Mucosa of descending colon (tissue), 3 donors: ENCODE measurements at regions not wholly inside any gene's neighbourhood (a gene's known extent, or its start where the extent isn't known, plus 50 kb on each side); places are given as distances from the start of the nearest gene placed in this dataset.

Experiments used
- ATAC-seq: fragments of 200-7000 bp; cut with Tn5 transposase; one replicate; pipeline ENCODE4 v1.9.1; 2020; ENCODE audit warnings: mild to moderate bottlenecking, moderate library complexity
- DNase-seq, 3 donors: peaks; one replicate each; pipeline ENCODE4 v3.0.0-alpha.2; 2020
- H3K36me3 ChIP-seq: fragments of 200-600 bp; one replicate; pipeline ENCODE4 v1.8.0; 2021; ENCODE audit warnings: low read depth, mild to moderate bottlenecking
- H3K4me1 ChIP-seq: fragments of 200-600 bp; one replicate; pipeline ENCODE4 v1.8.0; 2021; ENCODE audit warnings: low read depth, mild to moderate bottlenecking
- H3K4me3 ChIP-seq: fragments of 200-600 bp; one replicate; pipeline ENCODE4 v1.8.0; 2021; ENCODE audit warnings: mild to moderate bottlenecking
- H3K9me3 ChIP-seq: fragments of 200-600 bp; one replicate; pipeline ENCODE4 v1.8.0; 2021; ENCODE audit warnings: mild to moderate bottlenecking
- intact Hi-C, 2 donors: fragments of 100-400 bp; cut with DNase I in 1 of 2; cut with micrococcal nuclease in 1 of 2; formaldehyde crosslinking; loops; one replicate each; pipeline versions ENCODE4 v1.11.0 to v1.11.1; 2022; cut with DNase I, micrococcal nuclease
- TF ChIP-seq, protein P1 (sequence below): fragments of 200-600 bp; IDR thresholded peaks from one replicate; pipeline ENCODE4 v1.8.0; 2022; ENCODE audit warnings: antibody characterized with exemption, mild to moderate bottlenecking
- donor health status: DM: no; HTN: no; CAD: no; lungs with moderate emphysema.
- donor health status: DM: no; HTN: no; CAD: no.
- donor health status: DM: no; HTN: yes; CAD: no.

DNA sequence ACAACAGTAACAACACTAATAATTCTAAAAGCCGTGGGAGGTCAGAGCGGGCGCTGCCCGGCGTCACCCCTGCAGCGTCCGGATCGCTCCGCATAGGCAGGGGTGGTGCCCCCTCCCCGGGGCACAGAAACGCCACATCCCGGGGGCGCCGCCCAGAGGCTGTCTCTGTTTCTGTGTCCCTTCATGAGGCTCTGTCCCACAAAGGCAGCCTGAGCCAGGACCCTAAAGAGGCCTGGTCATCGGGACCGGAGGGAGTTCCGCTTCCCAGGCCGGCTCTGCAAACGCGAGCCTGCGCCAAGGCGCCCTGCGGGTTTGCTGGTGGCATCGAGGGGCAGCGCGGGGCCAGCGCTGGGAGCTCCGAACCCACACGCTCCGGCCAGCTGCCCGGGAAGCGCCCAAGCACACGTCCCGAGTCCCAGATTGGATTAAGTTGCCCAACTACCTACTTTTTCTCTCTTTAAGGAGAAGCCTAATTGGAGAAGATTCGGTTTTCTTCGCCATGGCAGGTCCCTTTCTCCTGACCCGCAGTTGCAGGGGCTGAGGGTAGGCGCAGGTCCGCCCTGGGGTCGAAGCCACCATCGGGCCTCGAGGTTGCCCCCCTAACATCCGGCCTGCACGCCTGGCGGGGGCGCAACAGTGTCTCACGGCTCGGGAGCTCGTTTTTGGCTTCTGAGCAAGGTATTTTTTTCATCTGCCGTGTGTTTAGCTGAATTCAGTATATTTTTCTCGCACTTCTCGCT is 421.7 kb downstream of the VRK1 start:
- peak; percentile 23 for ATAC-seq
- intact Hi-C loops, result no loop called here
- TF ChIP-seq, protein P1, sequence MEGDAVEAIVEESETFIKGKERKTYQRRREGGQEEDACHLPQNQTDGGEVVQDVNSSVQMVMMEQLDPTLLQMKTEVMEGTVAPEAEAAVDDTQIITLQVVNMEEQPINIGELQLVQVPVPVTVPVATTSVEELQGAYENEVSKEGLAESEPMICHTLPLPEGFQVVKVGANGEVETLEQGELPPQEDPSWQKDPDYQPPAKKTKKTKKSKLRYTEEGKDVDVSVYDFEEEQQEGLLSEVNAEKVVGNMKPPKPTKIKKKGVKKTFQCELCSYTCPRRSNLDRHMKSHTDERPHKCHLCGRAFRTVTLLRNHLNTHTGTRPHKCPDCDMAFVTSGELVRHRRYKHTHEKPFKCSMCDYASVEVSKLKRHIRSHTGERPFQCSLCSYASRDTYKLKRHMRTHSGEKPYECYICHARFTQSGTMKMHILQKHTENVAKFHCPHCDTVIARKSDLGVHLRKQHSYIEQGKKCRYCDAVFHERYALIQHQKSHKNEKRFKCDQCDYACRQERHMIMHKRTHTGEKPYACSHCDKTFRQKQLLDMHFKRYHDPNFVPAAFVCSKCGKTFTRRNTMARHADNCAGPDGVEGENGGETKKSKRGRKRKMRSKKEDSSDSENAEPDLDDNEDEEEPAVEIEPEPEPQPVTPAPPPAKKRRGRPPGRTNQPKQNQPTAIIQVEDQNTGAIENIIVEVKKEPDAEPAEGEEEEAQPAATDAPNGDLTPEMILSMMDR, result no peak
- DNase-seq, result peak in 2 of 3 donors; percentile 2 to 22
- Histone ChIP-seq H3K4me1 (no peaks in the 10 kb centered on the region), H3K36me3 (no peaks in the 10 kb centered on the region), H3K9me3 (no peaks in the 10 kb centered on the region), H3K4me3 (no peak overlapping the region)

DNA sequence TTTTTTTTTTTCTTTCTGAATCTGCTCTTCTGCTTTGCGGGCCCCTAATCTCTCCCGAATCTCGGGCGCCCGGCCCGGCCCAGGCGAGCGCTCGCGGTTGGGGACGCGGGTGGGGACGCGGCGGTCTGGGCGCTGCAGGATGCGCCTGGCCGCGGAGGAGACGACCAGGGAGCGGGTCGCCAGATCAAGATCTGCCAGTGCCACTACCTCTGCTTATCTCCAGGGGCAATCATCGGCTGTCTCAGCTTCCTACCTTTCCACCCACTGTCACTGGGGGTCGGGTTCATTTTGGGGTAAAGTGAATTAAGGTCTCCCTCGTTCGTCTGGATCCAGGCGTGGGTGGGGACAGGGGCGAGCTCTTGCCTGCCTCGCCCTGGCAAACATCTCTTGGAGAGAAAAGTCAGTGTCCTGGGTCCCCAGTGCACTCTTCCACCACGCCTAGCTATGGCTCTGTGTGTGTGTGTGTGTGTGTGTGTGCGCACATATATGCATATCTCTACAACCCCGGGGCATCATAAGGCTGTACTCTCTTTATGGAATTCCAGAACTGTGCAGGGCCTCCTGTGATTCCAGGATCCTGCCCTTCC is 422.3 kb downstream of the VRK1 start:
- Histone ChIP-seq H3K36me3 (no peaks in the 10 kb centered on the region), H3K9me3 (no peaks in the 10 kb centered on the region), H3K4me3 (no peak overlapping the region), H3K4me1 (no peaks in the 10 kb centered on the region)
- ATAC-seq (no peak), DNase-seq (no peak)
- TF ChIP-seq, protein P1, result no peak
- intact Hi-C loops, result no loop called here

DNA sequence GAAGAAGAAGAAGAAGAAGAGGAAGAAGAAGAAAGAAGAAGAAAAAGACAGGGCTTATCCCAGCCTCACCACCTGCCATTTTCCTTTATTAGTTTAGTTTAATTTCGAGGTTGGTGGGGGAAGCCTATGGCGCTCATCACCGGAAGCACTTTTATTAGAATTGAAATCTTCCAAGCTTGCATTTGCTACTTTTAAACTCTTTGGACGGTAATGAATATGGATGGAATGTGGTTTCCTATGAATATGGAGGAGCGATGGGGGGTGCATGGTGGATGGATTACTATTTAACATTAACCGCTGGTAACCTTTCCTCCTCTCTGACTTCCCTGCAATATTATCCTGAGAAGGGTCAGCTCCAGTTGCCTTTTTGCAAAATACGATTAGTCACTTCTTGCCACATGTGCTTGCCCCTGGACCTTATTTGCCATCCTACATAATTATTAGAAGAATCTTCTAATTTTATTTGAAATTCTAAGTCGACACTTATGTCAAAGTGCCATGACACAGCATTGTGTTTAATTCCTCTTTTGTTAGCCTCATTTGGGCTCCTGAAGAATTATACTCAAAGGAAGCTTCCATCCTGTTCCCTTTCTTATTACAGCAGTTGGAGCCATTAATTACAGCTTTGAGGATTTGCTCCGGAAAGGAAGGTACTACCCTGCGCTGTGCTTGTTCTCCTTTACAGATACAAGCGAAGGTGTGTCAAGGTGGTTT is 424.5 kb downstream of the VRK1 start:
- Histone ChIP-seq H3K4me3 (no peak overlapping the region), H3K9me3 (no peaks in the 10 kb centered on the region), H3K36me3 (no peaks in the 10 kb centered on the region), H3K4me1 (no peaks in the 10 kb centered on the region)
- intact Hi-C loops, result no loop called here
- DNase-seq, result no peak
- no peak for ATAC-seq
- TF ChIP-seq, protein P1, result no peak

DNA sequence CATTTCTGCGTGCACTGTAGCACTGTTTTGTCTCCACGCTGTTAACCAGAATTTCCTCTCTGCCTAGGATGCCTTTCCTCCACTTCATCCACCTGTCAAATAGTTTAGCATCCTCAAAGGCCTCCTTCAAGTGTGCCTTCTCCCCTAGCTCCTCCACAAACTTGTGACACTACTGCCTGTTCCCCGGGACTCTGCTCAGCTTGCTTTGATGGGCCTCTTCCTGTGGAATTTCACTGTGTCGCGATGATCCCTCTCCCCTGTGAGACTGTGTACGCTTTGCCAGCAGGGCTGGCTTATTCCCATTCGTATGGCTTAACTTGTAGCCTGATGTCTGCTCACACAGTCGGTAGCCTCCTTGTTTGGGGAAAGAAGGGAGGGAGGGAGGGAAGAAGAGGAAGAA is 426.8 kb downstream of the VRK1 start:
- DNase-seq, result no peak
- H3K36me3 ChIP-seq, result no peaks in the 10 kb centered on the region
- no peak for ATAC-seq
- no peaks in the 10 kb centered on the region for H3K9me3 ChIP-seq
- intact Hi-C loops, result no loop called here
- H3K4me1 ChIP-seq, result no peaks in the 10 kb centered on the region
- no peak overlapping the region for H3K4me3 ChIP-seq
- TF ChIP-seq, protein P1, result no peak

DNA sequence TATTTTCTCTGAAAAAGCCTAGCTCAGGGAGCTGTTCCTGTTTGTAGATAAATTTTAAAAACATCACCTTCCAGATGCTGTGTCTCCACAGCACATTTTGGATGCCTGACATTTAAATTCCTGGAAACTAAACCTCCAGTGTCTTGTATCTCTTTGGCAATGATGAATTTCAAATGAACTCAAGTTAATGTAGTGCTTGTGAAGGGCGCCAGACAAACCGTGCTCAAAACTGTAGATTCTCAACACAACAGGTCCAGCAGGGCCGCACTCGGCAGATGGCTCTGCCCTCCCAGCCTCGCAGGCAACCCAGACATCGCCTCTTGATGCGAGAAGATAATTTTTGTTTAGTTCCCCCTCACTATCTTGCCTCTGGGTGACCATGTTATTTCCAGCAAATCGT is 432.9 kb downstream of the VRK1 start:
- no peak for ATAC-seq
- TF ChIP-seq, protein P1, result no peak
- intact Hi-C loops, result no loop called here
- no peak overlapping the region for H3K4me3 ChIP-seq
- no peak for DNase-seq
- H3K4me1 ChIP-seq, result no peaks in the 10 kb centered on the region
- H3K36me3 ChIP-seq, result no peaks in the 10 kb centered on the region
- no peaks in the 10 kb centered on the region for H3K9me3 ChIP-seq
